ENCODE measurements at regions not wholly inside any gene's neighbourhood (a gene's known extent, or its start where the extent isn't known, plus 50 kb on each side); places are given as distances from the start of the nearest gene placed in this dataset.

GRCh38 chr1:192439373-192440025, 122.7 kb downstream of the RGS21 start:
- H3K36me3 ChIP-seq (ENCODE audit: control insufficient read depth, insufficient read depth, low read length): no peaks in the 10 kb centered on the region
- POLR2A ChIA-PET: no interaction called here
- CTCF ChIA-PET: no interaction called here
- H3K4me3 ChIP-seq (ENCODE audit: low read depth, low read length): no peak overlapping the region
- no peak for TF ChIP-seq CTCF (IDR thresholded peaks at IDR 0.05; ENCODE audit: insufficient read depth, low read depth, low read length)
- DNase-seq (ENCODE audit: low read depth): no peak
- no peaks in the 10 kb centered on the region for H3K27me3 ChIP-seq (ENCODE audit: control insufficient read depth, insufficient read depth, low read length)

GRCh38 chr1:192441492-192441891, 124.7 kb downstream of the RGS21 start:
- no peak for DNase-seq (ENCODE audit: low read depth)
- H3K27me3 ChIP-seq (ENCODE audit: control insufficient read depth, insufficient read depth, low read length): no peaks in the 10 kb centered on the region
- H3K4me3 ChIP-seq (ENCODE audit: low read depth, low read length): no peak overlapping the region
- CTCF ChIA-PET: no interaction called here
- POLR2A ChIA-PET: no interaction called here
- no peaks in the 10 kb centered on the region for H3K36me3 ChIP-seq (ENCODE audit: control insufficient read depth, insufficient read depth, low read length)
- no peak for TF ChIP-seq CTCF (IDR thresholded peaks at IDR 0.05; ENCODE audit: insufficient read depth, low read depth, low read length)

GRCh38 chr1:192442736-192443135, 125.9 kb downstream of the RGS21 start:
- H3K4me3 ChIP-seq (ENCODE audit: low read depth, low read length): no peak overlapping the region
- POLR2A ChIA-PET: no interaction called here
- DNase-seq (ENCODE audit: low read depth): no peak
- no peak for TF ChIP-seq CTCF (IDR thresholded peaks at IDR 0.05; ENCODE audit: insufficient read depth, low read depth, low read length)
- CTCF ChIA-PET: no interaction called here
- no peaks in the 10 kb centered on the region for H3K27me3 ChIP-seq (ENCODE audit: control insufficient read depth, insufficient read depth, low read length)
- H3K36me3 ChIP-seq (ENCODE audit: control insufficient read depth, insufficient read depth, low read length): no peaks in the 10 kb centered on the region

GRCh38 chr1:192443616-192444015, 126.8 kb downstream of the RGS21 start:
- POLR2A ChIA-PET: no interaction called here
- no peak overlapping the region for H3K4me3 ChIP-seq (ENCODE audit: low read depth, low read length)
- H3K36me3 ChIP-seq (ENCODE audit: control insufficient read depth, insufficient read depth, low read length): no peaks in the 10 kb centered on the region
- H3K27me3 ChIP-seq (ENCODE audit: control insufficient read depth, insufficient read depth, low read length): no peaks in the 10 kb centered on the region
- no peak for DNase-seq (ENCODE audit: low read depth)
- TF ChIP-seq CTCF (IDR thresholded peaks at IDR 0.05; ENCODE audit: insufficient read depth, low read depth, low read length): no peak
- CTCF ChIA-PET: interaction anchor here (1.4 kb wide), 1 partner anchor 449 kb away, joined by 5 read pairs; no protein-coding TSS in a partner anchor

- H3K36me3 ChIP-seq (ENCODE audit: control insufficient read depth, insufficient read depth, low read length): no peaks in the 10 kb centered on the region
- no peak for TF ChIP-seq CTCF (IDR thresholded peaks at IDR 0.05; ENCODE audit: insufficient read depth, low read depth, low read length)
- ChIA-PET CTCF (interaction anchor here (1.0 kb wide), 1 partner anchor 18 kb away, joined by 4 read pairs; no protein-coding TSS in a partner anchor), POLR2A (no interaction called here)
- H3K27me3 ChIP-seq (ENCODE audit: control insufficient read depth, insufficient read depth, low read length): no peaks in the 10 kb centered on the region
- no peak for DNase-seq (ENCODE audit: low read depth)
- no peak overlapping the region for H3K4me3 ChIP-seq (ENCODE audit: low read depth, low read length)
Measured at GRCh38 chr1:192445241-192445640, 128.4 kb downstream of the RGS21 start.

Measured in BJ (cell line).